Effector CD8-positive, alpha-beta T cell (primary cell): ENCODE measurements at regions not wholly inside any gene's neighbourhood (a gene's known extent, or its start where the extent isn't known, plus 50 kb on each side); places are given as distances from the start of the nearest gene placed in this dataset.

Experiments
- DNase-seq: peaks from one replicate; lab custom pipeline; 2025; lab: John Stamatoyannopoulos, UW

- no peak for DNase-seq
Observed at GRCh38 chr11:116300232-116300631, 472.6 kb downstream of the BUD13 start.

DNA sequence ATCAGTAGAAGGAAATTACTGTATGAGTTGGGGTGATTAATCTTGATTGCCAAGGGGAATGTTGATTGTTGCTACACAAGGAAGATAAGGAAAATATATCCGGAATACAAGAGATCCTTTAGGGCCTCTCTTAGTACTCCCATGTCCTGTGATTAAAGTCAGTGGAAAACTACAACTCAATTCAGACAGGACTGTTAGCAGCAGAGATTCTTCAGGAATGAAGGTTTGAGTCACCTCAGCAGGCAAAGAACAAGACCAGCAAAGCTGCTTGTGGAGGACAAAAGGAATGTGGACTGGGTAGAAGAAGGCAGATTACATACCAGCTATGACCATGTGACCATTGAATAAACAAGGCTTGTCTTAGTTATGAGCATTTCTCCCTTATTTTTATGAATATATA lies 478.2 kb downstream of the BUD13 start:
- no peak for DNase-seq

DNA sequence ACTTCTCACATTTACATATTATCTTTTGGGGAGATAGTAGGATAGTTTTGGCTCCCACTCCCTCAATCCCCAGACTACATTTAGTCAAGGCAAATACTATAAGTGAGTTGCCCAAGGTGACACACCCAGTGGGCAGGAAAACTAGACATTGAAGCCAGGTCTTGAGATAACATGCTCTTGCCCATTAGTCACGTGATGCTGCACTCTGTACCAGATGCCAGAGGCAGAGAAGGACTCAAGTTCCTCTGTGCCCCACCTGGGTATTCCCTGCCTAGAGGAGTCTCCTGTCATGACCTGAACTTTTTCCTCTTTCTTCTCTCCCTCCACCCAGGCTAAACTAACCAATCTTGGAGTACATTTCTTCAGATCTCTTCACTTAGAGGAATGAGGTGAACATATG lies 484.9 kb downstream of the BUD13 start:
- DNase-seq: no peak

DNA sequence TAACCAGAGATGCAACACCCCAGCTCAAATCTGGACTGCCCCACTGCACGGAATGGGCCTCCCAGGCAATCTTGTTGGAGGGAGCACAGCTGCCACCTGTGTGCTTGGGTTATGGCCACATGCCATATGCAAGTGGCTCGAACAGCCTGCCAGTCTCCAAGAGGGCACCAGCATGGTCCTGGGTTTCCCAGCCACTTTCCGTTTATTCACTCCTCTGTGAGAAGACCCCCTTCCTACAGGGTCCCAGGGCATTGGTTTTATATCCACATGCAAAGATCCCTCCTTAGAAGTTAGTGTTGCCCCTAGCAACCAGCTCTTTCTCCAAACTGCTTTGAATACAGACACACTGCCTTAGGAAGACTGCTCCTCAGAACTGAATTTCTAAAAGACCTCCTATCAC lies 487.8 kb downstream of the BUD13 start:
- DNase-seq: no peak

- no peak for DNase-seq
Observed at GRCh38 chr11:116283300-116283699, 489.5 kb downstream of the BUD13 start.

- DNase-seq: no peak
Observed at GRCh38 chr11:116282481-116282880, 490.3 kb downstream of the BUD13 start.

DNA sequence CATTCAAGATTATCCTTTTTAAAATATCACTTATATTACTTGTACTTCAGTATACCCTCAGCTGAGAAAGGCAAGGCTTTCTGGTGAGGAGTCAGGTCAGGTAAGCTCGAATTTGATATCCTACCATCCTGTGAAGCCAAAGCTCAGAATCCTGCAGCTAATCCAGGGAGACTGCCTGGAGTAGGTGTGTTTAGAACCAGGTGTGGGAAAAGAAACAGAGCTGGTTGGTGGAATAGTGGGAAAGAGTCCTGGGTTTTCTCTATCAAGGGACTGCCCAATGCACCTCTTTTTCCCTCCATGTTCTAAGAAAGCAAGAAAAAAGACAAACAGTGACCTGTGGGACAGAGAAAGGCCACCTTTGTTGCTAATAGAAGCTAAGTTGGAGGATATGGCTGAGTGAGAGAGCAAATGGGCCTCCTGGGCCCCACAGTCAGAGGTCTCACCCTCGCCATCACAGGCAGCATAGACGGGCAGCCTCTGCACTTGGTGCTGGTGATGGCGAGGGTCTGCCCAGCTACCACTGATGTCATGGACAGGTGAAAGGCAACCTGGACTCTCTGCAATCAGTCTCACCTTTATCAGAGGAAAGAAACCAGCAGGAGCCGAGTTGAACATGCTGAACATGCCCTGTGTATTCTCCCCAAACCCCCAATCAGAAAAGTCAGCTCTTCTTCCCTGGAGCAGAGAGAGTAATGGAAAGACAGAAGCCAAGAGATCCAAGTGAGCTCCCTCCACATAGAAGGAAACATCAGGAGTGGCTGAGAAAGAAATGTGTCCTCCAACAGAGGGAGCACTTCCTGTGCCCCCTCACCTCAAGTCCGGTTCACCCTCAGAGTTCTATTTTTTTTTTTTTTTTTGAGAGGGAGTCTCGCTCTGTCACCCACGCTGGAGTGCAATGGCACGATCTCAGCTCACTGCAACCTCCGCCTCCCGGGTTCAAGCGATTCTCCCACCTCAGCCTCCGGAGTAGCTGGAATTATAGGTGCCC lies 491.3 kb downstream of the BUD13 start:
- DNase-seq: no peak

DNA sequence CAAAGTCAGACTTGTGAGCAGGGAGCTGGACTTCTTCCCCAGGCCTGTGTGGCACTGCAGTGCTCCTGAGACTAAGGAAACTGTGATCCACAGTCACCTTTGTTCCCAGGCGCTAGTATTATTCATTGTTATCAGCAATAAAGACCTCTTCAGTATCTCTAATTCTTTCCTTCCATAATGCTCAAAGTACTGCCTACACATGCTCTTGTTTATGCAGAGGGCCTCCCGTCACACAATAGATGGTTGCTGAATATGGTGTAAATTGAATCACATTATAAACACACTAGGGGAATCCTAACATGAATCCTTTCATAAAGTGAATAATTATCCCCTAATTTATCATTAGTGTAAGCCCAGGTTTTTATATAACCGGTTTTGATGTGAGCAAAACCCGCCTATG lies 493.3 kb downstream of the BUD13 start:
- DNase-seq: no peak

DNA sequence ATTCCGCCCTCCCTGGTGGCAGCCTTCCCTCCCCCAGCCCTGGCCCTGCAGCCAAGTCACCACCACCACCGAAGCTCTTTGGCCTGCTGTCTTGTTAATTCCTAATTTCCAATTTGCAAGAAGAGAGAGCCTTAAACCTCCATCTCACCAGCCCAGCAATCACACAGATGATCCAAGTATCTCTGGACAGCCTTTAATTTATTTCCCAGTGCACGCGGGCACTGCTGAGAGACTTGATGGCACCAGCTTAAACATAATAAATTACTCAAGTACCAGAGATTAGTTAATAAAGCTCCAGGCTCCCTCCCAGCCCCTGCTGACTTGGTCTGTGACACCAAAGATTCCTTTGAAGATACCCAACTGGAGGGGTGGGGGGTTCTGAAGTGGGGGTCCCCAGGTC lies 494.7 kb downstream of the BUD13 start:
- DNase-seq: no peak

- peak; percentile 35 for DNase-seq
Observed at GRCh38 chr11:116276051-116277044, 496.4 kb downstream of the BUD13 start.

DNA sequence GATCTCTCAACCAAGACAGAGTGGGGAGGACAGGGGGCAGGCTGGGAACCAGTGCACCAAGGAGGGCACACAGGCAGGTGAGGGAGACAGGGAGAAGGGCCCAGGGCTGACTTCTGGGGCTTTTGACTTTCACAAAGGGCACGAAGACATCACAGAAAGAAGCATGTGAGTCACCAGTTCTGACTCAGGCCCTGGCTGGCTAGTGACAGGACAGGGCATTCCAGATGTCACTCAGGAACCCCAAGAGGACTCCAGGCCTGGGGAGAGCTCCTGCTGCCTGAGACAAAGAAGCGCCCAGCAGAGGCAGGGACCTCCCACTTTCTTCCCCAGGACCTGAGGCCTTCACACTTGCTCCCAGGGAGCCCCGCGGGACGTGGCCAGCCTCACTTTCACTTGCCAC lies 497.2 kb downstream of the BUD13 start:
- no peak for DNase-seq

GRCh38 chr11:116274521-116274920 lies 498.3 kb downstream of the BUD13 start:
- no peak for DNase-seq

- DNase-seq: no peak
Observed at GRCh38 chr11:116272181-116272789, 500.5 kb downstream of the BUD13 start.

DNA sequence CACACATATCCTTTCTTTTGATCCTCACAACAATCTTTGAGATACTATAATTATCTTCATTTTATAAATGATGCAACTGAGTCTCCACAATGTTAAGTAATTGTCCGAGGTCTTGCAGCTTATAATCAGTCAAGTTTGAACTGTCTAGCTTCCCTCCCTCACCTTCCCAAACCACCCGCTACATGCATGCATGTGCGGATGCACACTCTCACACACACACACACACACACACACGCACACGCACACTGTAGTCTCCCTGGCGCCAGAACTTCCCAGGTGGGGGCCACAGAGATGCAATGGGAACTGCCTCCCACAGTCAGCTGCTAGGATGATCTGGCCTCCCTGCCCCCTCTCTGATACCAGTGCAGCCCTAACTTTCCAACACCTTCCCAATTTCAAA lies 501.3 kb downstream of the BUD13 start:
- DNase-seq: no peak

- DNase-seq: no peak
Observed at GRCh38 chr11:116267146-116267545, 505.6 kb downstream of the BUD13 start.

- no peak for DNase-seq
Observed at GRCh38 chr11:116263770-116264169, 509.0 kb downstream of the BUD13 start.

- no peak for DNase-seq
Observed at GRCh38 chr11:116263019-116263418, 509.8 kb downstream of the BUD13 start.

- no peak for DNase-seq
Observed at GRCh38 chr11:116262370-116262769, 510.4 kb downstream of the BUD13 start.

GRCh38 chr11:116261606-116262005 lies 511.2 kb downstream of the BUD13 start:
- DNase-seq: no peak

DNA sequence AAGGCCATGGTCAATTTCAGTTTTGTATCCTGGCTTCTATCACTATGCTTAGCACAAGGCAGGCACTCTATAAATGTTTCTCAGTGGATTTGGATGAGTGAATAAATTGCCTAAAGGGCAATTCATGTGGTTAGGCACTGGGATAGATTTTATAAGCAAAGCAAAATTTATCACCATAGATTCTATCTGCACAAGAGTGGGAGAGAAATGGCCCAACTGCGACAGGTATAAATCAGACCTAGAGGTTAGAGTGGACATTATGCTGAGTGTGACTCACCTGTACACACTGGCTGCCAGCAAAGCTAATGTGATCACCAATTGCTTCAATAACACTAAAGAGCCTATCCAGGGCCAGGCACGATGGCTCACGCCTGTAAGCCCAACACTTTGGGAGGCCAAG lies 514.0 kb downstream of the BUD13 start:
- DNase-seq: no peak

DNA sequence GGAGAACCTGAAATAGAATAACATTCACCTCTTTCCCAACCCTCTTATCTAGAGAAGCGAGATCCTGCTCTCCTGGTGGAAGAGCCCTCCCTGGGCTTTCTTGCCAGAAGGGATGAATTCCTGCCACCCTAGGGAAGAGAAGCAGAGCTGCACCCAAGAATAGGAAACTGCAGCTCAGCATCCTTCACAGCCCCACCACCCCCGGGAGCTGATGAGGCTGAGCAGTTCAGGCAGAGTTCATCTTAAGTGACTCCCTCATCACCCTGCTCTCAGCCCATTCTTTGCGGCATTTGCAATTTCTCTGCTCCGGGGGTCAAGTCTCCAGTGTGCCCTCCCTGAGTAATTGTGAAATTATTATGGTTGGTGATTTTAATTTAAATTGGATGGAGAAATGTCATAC lies 514.9 kb downstream of the BUD13 start:
- no peak for DNase-seq

- DNase-seq: no peak
Observed at GRCh38 chr11:116257092-116257491, 515.7 kb downstream of the BUD13 start.
